Activated T-cell treated with anti-CD3 and anti-CD28 coated beads, Interleukin-2, amount 50 U/mL, for 4 hours (primary cell): ENCODE measurements at regions not wholly inside any gene's neighbourhood (a gene's known extent, or its start where the extent isn't known, plus 50 kb on each side); places are given as distances from the start of the nearest gene placed in this dataset.
"Not testable (repeated sequence)": the region's sequence is repeated elsewhere in the genome, so short reads cannot be mapped to it uniquely, and the experiment has no call there.

Source experiments
- ATAC-seq, 2 donors: fragments of 200-7000 bp; cut with Tn5 transposase; one replicate each; pipeline ENCODE4 v1.10.0; 2021
- DNase-seq: peaks from one replicate; pipeline ENCODE4 v3.0.0-alpha.2; 2020
- H3K27me3 Mint-ChIP-seq: one replicate; pipeline ENCODE4 v1.8.0; 2021; ENCODE audit warnings: low read depth, mixed read lengths
- H3K36me3 Mint-ChIP-seq: one replicate; pipeline ENCODE4 v1.8.0; 2022; ENCODE audit warnings: mixed read lengths; ENCODE audit not compliant: insufficient read depth
- H3K4me1 Mint-ChIP-seq: one replicate; pipeline ENCODE4 v1.8.0; 2021; ENCODE audit warnings: low read depth, mixed read lengths
- H3K4me3 Mint-ChIP-seq: one replicate; pipeline ENCODE4 v1.8.0; 2021; ENCODE audit warnings: mild to moderate bottlenecking, moderate library complexity, mixed read lengths
- H3K9me3 Mint-ChIP-seq: one replicate; pipeline ENCODE4 v1.8.0; 2021; ENCODE audit warnings: mixed read lengths

- H3K9me3 Mint-ChIP-seq = peaks cover 12% of the 10 kb centered on the region
- not testable (repeated sequence) for H3K36me3 Mint-ChIP-seq, H3K4me1 Mint-ChIP-seq, ATAC-seq, H3K27me3 Mint-ChIP-seq, DNase-seq, H3K4me3 Mint-ChIP-seq
Observed at GRCh38 chr5:2349768-2350167, 401.7 kb downstream of the IRX2 start.

GRCh38 chr5:2338686-2339085 lies 412.8 kb downstream of the IRX2 start:
- H3K9me3 Mint-ChIP-seq = no peaks in the 10 kb centered on the region
- H3K27me3 Mint-ChIP-seq = peaks cover 2% of the 10 kb centered on the region

DNA sequence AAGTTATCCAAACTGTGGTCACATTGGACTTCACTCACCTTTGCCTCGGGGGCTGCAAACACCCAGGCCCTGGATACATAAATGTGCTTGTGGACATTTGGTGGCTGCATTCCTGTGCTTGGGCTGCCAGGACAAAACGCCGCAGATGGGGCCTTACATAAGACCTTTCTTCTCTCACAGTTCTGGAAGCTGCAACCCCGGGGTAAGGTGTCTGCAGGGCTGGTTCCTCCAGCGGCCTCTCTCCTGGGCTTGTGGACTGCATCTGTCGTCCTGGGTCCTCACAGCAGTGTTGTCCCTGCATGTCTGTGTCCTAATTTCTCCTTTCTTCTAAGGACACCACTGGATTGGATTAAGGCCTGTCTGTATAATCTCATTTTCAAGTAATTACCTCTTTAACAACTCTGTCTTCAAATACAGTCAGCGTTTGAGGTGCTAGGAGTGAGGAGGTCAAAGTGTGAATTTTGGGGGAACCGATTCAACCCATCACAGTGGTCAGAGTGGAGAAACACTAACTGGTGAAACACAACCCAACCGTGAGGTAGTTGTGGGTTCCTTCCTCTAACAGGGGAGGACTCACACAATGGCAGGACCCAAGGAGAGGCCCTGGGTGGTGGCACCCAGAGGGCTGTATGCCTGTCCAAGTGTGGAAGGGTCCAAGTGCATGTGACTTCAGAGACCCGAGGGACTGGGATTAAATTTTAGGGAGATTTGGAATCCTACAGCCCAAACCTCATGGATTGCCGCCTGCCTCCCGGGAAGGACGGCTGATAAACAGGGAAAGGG lies 415.6 kb downstream of the IRX2 start:
- no peaks in the 10 kb centered on the region for H3K4me1 Mint-ChIP-seq
- no peaks in the 10 kb centered on the region for H3K36me3 Mint-ChIP-seq
- no peaks in the 10 kb centered on the region for H3K27me3 Mint-ChIP-seq
- ATAC-seq (no peak), DNase-seq (no peak)
- H3K4me3 Mint-ChIP-seq = no peak overlapping the region
- H3K9me3 Mint-ChIP-seq = no peaks in the 10 kb centered on the region

More at GRCh38 chr5:2338686-2339085, 412.8 kb downstream of the IRX2 start:
- H3K4me1 Mint-ChIP-seq = no peaks in the 10 kb centered on the region
- no peak for DNase-seq
- no peak overlapping the region for H3K4me3 Mint-ChIP-seq
- no peaks in the 10 kb centered on the region for H3K36me3 Mint-ChIP-seq
- no peak for ATAC-seq

DNA sequence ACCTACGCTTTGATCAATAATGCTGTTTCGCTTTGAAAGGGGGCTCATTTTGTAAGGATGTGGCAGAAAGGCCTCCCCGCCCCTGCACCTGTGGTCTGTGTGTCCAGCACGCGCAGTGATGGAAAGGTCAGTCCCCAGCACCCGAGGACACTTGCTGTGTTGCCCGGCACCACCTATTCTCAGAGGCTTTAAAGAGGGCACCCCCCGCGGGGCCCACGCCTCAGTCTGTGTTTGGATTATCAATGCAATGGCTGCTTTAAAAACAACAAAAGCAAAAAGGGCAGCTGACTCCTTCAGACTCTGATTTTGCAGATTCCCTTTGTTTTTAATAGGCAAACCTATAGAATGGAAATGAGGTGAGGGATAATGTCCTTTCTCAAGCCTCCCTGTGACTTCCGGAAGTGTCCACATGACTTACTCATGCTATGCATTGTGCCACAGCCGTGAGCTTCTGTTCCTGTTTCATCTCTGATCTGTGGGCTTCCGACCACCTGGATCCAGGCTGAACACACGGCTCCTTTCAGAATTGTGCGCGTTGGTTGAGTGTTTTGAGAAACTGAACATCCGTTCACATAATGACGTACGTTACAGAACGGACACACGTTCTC lies 416.2 kb downstream of the IRX2 start:
- Mint-ChIP-seq H3K9me3 (no peaks in the 10 kb centered on the region), H3K4me3 (no peak overlapping the region), H3K4me1 (no peaks in the 10 kb centered on the region), H3K36me3 (no peaks in the 10 kb centered on the region), H3K27me3 (no peaks in the 10 kb centered on the region)
- DNase-seq (no peak), ATAC-seq (no peak)

DNA sequence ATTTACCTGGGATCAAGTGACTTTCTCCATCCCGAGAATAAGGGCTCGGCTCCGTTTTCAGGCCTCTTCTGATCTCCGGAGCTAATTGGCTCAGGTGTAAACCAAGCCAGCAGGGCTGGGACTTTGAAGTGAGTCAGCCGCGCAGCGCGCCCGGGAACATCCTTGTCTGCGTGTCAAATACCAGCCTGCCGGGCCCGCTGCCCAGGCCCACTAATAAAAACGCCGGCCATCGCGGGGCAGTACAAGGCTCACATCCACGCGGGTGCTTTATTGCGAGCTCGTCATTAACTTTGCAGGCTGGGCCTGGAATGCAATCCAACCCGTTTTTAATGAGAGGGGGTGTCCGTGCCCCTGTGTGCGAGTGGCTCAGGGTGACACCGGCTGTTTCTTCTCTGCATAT lies 416.8 kb downstream of the IRX2 start:
- Mint-ChIP-seq H3K4me3 (no peak overlapping the region), H3K4me1 (no peaks in the 10 kb centered on the region), H3K36me3 (no peaks in the 10 kb centered on the region), H3K27me3 (no peaks in the 10 kb centered on the region), H3K9me3 (no peaks in the 10 kb centered on the region)
- ATAC-seq (no peak), DNase-seq (no peak)

GRCh38 chr5:2333291-2333690 lies 418.2 kb downstream of the IRX2 start:
- no peaks in the 10 kb centered on the region for H3K9me3 Mint-ChIP-seq

DNA sequence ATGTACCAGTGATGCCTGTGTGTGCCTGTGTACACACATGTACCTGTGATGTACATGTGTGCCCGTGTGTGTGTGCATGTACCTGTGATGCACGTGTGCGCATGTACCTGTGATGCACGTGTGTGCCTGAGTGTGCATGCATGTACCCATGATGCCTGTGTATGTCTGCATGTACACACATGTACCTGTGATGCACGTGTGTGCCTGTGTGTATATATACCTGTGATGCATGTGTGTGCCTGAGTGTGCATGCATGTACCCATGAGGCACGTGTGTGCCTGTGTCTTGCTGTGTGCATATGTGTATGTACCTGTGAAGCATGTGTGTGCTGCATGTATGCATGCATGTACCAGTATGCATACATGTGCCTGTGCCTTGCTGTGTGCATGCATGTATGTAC lies 419.0 kb downstream of the IRX2 start:
- no peaks in the 10 kb centered on the region for H3K4me1 Mint-ChIP-seq
- H3K27me3 Mint-ChIP-seq = no peaks in the 10 kb centered on the region
- DNase-seq (no peak), ATAC-seq (no peak)
- no peaks in the 10 kb centered on the region for H3K9me3 Mint-ChIP-seq
- no peak overlapping the region for H3K4me3 Mint-ChIP-seq
- H3K36me3 Mint-ChIP-seq = no peaks in the 10 kb centered on the region

More at GRCh38 chr5:2333291-2333690, 418.2 kb downstream of the IRX2 start:
- Mint-ChIP-seq H3K4me1 (no peaks in the 10 kb centered on the region), H3K36me3 (no peaks in the 10 kb centered on the region), H3K27me3 (no peaks in the 10 kb centered on the region), H3K4me3 (no peak overlapping the region)
- ATAC-seq = no peak
- DNase-seq = no peak

DNA sequence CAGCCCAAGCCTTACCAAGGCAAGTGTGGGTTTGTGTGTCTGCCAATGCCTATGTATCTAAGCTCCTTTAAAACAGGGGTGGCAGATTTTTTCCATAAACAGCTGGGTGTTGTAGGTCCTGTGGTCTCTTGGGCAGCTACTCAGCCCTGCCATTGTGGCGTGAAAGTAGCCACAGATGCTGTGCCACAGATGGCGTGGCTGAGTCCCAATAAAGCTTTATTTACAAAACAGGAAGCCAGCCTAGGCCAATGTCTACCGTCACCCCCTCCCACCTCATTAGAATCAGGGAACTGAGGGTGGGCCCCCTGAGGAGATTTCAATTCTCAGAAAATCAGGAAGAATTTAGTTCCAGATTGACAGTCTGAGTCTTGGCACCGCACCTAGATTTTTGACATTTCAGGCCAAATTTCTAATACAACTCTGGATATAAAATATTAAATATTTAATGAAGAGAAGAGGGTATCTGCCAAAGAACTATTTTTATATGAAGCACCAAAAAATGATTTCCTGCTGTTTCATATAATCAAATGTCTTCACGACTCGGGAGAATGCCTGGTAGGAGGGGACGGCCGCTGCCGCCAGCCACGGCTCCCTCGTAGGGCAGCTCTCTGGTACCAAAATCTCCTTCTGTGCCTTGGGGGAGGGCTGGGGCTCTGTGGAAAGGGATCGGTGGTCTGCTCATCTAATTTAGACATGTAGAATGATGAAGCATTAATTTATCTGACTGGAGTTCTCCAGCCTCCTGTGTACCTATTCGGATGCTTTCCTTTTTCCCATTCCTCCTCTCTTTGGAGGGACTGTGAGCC lies 420.9 kb downstream of the IRX2 start:
- H3K4me1 Mint-ChIP-seq = no peaks in the 10 kb centered on the region
- H3K27me3 Mint-ChIP-seq = no peaks in the 10 kb centered on the region
- no peaks in the 10 kb centered on the region for H3K36me3 Mint-ChIP-seq
- no peaks in the 10 kb centered on the region for H3K9me3 Mint-ChIP-seq
- DNase-seq (no peak), ATAC-seq (no peak)
- H3K4me3 Mint-ChIP-seq = no peak overlapping the region

GRCh38 chr5:2329741-2330140 lies 421.7 kb downstream of the IRX2 start:
- ATAC-seq = no peak
- no peak for DNase-seq
- Mint-ChIP-seq H3K27me3 (no peaks in the 10 kb centered on the region), H3K9me3 (no peaks in the 10 kb centered on the region), H3K36me3 (no peaks in the 10 kb centered on the region), H3K4me1 (no peaks in the 10 kb centered on the region), H3K4me3 (no peak overlapping the region)

- peaks cover 1% of the 10 kb centered on the region for H3K27me3 Mint-ChIP-seq
- no peaks in the 10 kb centered on the region for H3K4me1 Mint-ChIP-seq
- H3K9me3 Mint-ChIP-seq = no peaks in the 10 kb centered on the region
- ATAC-seq = no peak
- DNase-seq = no peak
- no peaks in the 10 kb centered on the region for H3K36me3 Mint-ChIP-seq
- H3K4me3 Mint-ChIP-seq = no peak overlapping the region
Observed at GRCh38 chr5:2326601-2327000, 424.9 kb downstream of the IRX2 start.

GRCh38 chr5:2324788-2325187 lies 426.7 kb downstream of the IRX2 start:
- no peaks in the 10 kb centered on the region for H3K4me1 Mint-ChIP-seq
- H3K27me3 Mint-ChIP-seq = peaks cover 1% of the 10 kb centered on the region
- H3K36me3 Mint-ChIP-seq = no peaks in the 10 kb centered on the region
- H3K4me3 Mint-ChIP-seq = no peak overlapping the region
- ATAC-seq (no peak), DNase-seq (no peak)
- H3K9me3 Mint-ChIP-seq = no peaks in the 10 kb centered on the region

DNA sequence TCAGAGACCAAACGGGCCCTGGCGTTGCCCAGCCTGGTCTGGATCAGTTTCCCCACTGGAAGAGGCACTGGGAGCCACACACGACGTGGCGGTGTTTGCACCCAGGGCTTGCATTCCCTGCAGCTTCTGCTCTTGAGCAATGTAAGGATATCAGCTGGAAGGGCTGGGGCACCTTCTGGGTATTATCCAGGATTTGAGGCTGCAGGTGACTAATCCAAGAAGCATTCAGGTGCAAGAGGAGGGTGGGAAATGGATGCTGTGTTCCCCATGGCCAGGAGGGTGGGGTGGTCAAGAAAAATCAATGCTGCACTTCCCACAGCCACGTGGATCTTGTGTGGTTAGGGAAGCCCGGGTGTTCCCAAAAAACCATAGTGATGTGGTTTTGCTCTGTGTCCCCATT lies 430.9 kb downstream of the IRX2 start:
- peaks cover 1% of the 10 kb centered on the region for H3K27me3 Mint-ChIP-seq
- no peak for ATAC-seq
- no peak overlapping the region for H3K4me3 Mint-ChIP-seq
- H3K9me3 Mint-ChIP-seq = no peaks in the 10 kb centered on the region
- H3K36me3 Mint-ChIP-seq = no peaks in the 10 kb centered on the region
- DNase-seq = no peak
- H3K4me1 Mint-ChIP-seq = no peaks in the 10 kb centered on the region

DNA sequence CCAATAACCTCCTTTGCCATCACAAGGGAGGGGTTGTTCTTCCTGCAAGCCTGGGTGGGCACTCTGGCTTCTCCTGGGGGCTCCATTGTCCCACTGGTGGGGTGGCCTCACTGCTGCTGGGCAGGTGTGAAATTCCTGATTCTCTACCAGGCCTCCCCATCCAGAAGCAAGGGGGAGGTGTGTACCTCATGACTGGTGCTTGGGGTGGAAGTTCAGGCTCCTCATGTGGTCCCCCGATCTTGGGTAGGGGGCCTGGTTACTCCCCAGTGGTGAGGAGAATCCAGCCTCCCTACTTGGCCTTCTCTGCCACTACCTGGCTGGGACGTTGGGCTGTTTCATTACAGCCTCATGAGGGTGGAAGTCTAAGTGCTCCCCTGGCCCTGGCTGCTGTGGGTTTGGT lies 433.9 kb downstream of the IRX2 start:
- no peak overlapping the region for H3K4me3 Mint-ChIP-seq
- H3K4me1 Mint-ChIP-seq = no peaks in the 10 kb centered on the region
- ATAC-seq (no peak), DNase-seq (no peak)
- peaks cover 1% of the 10 kb centered on the region for H3K27me3 Mint-ChIP-seq
- H3K9me3 Mint-ChIP-seq = peaks cover 6% of the 10 kb centered on the region
- H3K36me3 Mint-ChIP-seq = no peaks in the 10 kb centered on the region

DNA sequence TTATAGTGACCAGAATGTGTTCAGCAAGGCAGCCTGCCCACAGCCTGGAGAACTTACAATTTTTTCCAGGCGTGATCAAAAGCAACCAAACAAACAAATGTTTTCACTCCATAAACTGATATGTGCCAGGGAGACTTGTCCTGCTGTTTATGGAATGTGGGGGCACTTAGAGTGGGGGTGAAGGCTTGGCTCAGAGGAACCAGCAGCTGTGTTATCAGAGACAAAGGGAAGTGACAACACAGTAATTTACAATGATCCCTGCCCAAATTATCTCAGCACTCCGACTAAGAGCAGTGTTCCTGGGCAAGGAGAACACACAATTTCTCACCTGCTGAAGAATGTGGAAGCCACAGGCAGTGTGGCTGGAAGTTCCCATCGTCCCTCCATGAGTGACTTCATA lies 429.1 kb upstream of the IRX4 start:
- ATAC-seq (no peak), DNase-seq (no peak)
- Mint-ChIP-seq H3K4me1 (no peaks in the 10 kb centered on the region), H3K27me3 (no peaks in the 10 kb centered on the region), H3K36me3 (no peaks in the 10 kb centered on the region), H3K4me3 (no peak overlapping the region), H3K9me3 (peaks cover 6% of the 10 kb centered on the region)

GRCh38 chr5:2310946-2311345 lies 428.2 kb upstream of the IRX4 start:
- no peaks in the 10 kb centered on the region for H3K4me1 Mint-ChIP-seq
- no peaks in the 10 kb centered on the region for H3K36me3 Mint-ChIP-seq
- ATAC-seq (no peak), DNase-seq (no peak)
- H3K4me3 Mint-ChIP-seq = no peak overlapping the region
- no peaks in the 10 kb centered on the region for H3K27me3 Mint-ChIP-seq
- peaks cover 6% of the 10 kb centered on the region for H3K9me3 Mint-ChIP-seq
